Esophagus squamous epithelium (tissue), 4 donors: ENCODE measurements at regions not wholly inside any gene's neighbourhood (a gene's known extent, or its start where the extent isn't known, plus 50 kb on each side); places are given as distances from the start of the nearest gene placed in this dataset.

ENCODE experiments used
- POLR2A ChIP-seq, 4 donors: fragments of 450-650 bp; IDR thresholded peaks; one replicate each; pipeline ENCODE4 v1.6.1; 2017; ENCODE audit warnings: antibody characterized with exemption in 4 of 4, mild to moderate bottlenecking in 4 of 4, moderate library complexity in 3 of 4
- TF ChIP-seq, protein P1 (sequence below), 6 experiments: fragments of 450-650 bp in 4 of 6; fragments of 200-600 bp in 2 of 6; sonication (generic) in 2 of 6; IDR thresholded peaks; one replicate each; pipeline ENCODE4 v1.5.1; 2016 to 2019; ENCODE audit warnings: antibody characterized with exemption in 6 of 6, mild to moderate bottlenecking in 4 of 6, moderate library complexity in 4 of 6

- no peak for TF ChIP-seq POLR2A (IDR thresholded peaks at IDR 0.05)
- TF ChIP-seq, protein P1, sequence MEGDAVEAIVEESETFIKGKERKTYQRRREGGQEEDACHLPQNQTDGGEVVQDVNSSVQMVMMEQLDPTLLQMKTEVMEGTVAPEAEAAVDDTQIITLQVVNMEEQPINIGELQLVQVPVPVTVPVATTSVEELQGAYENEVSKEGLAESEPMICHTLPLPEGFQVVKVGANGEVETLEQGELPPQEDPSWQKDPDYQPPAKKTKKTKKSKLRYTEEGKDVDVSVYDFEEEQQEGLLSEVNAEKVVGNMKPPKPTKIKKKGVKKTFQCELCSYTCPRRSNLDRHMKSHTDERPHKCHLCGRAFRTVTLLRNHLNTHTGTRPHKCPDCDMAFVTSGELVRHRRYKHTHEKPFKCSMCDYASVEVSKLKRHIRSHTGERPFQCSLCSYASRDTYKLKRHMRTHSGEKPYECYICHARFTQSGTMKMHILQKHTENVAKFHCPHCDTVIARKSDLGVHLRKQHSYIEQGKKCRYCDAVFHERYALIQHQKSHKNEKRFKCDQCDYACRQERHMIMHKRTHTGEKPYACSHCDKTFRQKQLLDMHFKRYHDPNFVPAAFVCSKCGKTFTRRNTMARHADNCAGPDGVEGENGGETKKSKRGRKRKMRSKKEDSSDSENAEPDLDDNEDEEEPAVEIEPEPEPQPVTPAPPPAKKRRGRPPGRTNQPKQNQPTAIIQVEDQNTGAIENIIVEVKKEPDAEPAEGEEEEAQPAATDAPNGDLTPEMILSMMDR (IDR thresholded peaks at IDR 0.05) = peak; percentile 19 to 70 (median 54)
Observed at GRCh38 chr14:22472935-22473854, 115.8 kb downstream of the DAD1 start.
